IMR-90 (cell line): ENCODE measurements at regions not wholly inside any gene's neighbourhood (a gene's known extent, or its start where the extent isn't known, plus 50 kb on each side); places are given as distances from the start of the nearest gene placed in this dataset.

ENCODE experiments used
- ATAC-seq: fragments of 200-7000 bp; cut with Tn5 transposase; 2 replicates; pipeline ENCODE4 v1.9.1; 2020; ENCODE audit warnings: low read depth, mild to moderate bottlenecking, moderate library complexity
- BruUV-seq: library from RNA; stranded (reverse); fragments of 400-500 nt; replicated peaks from 2 replicates; lab custom pipeline; 2021; lab: Mats Ljungman, UMichigan
- CTCF ChIA-PET: fragments of 300-600 bp; formaldehyde crosslinking; extraction: SDS; loops from one replicate; lab custom pipeline; 2021; ENCODE audit warnings: antibody characterized with exemption; lab: Yijun Ruan, JAX
- POLR2A ChIA-PET: fragments of 300-600 bp; sonication (Branson Sonifier 250); formaldehyde crosslinking; loops from one replicate; lab custom pipeline; 2022; ENCODE audit warnings: antibody characterized with exemption; ENCODE audit not compliant: unreplicated experiment; lab: Charles Lee
- DNase-seq: peaks from one replicate; pipeline ENCODE4 v3.0.0; 2013
- H2AFZ ChIP-seq: replicated peaks from 2 replicates; pipeline ENCODE3; 2013; ENCODE audit warnings: low read length, mild to moderate bottlenecking; ENCODE audit not compliant: poor library complexity
- H2AK5ac ChIP-seq: 2 replicates; pipeline ENCODE4 v1.6.1; 2013; ENCODE audit warnings: low read depth, low read length, inconsistent platforms
- H2AK9ac ChIP-seq: replicated peaks from 2 replicates; pipeline ENCODE3; 2013; ENCODE audit warnings: mild to moderate bottlenecking, low read depth, low read length, moderate library complexity; ENCODE audit not compliant: poor library complexity
- H2BK120ac ChIP-seq: 2 replicates; pipeline ENCODE4 v1.6.1; 2013; ENCODE audit warnings: low read depth, low read length, inconsistent platforms
- H2BK15ac ChIP-seq: 3 replicates; pipeline ENCODE4 v1.6.1; 2013; ENCODE audit warnings: low read depth, low read length, inconsistent platforms
- H2BK20ac ChIP-seq: 2 replicates; pipeline ENCODE4 v1.6.1; 2013; ENCODE audit warnings: low read depth, mild to moderate bottlenecking, inconsistent platforms, low read length, moderate library complexity
- H2BK5ac ChIP-seq: 2 replicates; pipeline ENCODE4 v1.6.1; 2013; ENCODE audit warnings: mild to moderate bottlenecking, low read depth, low read length, inconsistent platforms; ENCODE audit not compliant: poor library complexity, severe bottlenecking
- H3K14ac ChIP-seq: replicated peaks from 2 replicates; pipeline ENCODE4 v1.6.1; 2013; ENCODE audit warnings: low read depth, low read length, inconsistent platforms
- H3K18ac ChIP-seq: 2 replicates; pipeline ENCODE4 v1.6.1; 2013; ENCODE audit warnings: low read depth, low read length, control low read depth
- H3K23ac ChIP-seq: 2 replicates; pipeline ENCODE4 v1.6.1; 2013; ENCODE audit warnings: low read depth, low read length, inconsistent platforms
- H3K27ac ChIP-seq: 2 replicates; pipeline ENCODE4 v1.5.1; 2013; ENCODE audit warnings: mild to moderate bottlenecking, control low read depth, low read length; ENCODE audit not compliant: insufficient read depth
- H3K27me3 ChIP-seq: 2 replicates; pipeline ENCODE4 v1.6.1; 2013; ENCODE audit warnings: low read length; ENCODE audit not compliant: control insufficient read depth, insufficient read depth
- H3K36me3 ChIP-seq: 2 replicates; pipeline ENCODE4 v1.6.1; 2013; ENCODE audit warnings: low read length, mixed read lengths; ENCODE audit not compliant: control insufficient read depth, insufficient read depth
- H3K4ac ChIP-seq: 2 replicates; pipeline ENCODE4 v1.6.1; 2013; ENCODE audit warnings: low read depth, low read length, inconsistent platforms
- H3K4me1 ChIP-seq: 2 replicates; pipeline ENCODE4 v1.6.1; 2013; ENCODE audit warnings: low read length, mixed read lengths; ENCODE audit not compliant: control insufficient read depth, insufficient read depth
- H3K4me2 ChIP-seq: 2 replicates; pipeline ENCODE4 v1.6.1; 2013; ENCODE audit warnings: low read depth, mild to moderate bottlenecking, control low read depth, low read length, moderate library complexity
- H3K4me3 ChIP-seq: 2 replicates; pipeline ENCODE4 v1.5.1; 2013; ENCODE audit warnings: low read depth, mild to moderate bottlenecking, control low read depth, low read length, moderate library complexity; ENCODE audit not compliant: insufficient read depth
- H3K56ac ChIP-seq: 2 replicates; pipeline ENCODE4 v1.6.1; 2013; ENCODE audit warnings: low read length, inconsistent platforms; ENCODE audit not compliant: insufficient read depth; ENCODE audit errors: extremely low read depth
- H3K79me1 ChIP-seq, 2 experiments: 2 replicates each; pipeline ENCODE4 v1.6.1; 2013; ENCODE audit warnings: low read length in 2 of 2, inconsistent platforms in 1 of 2, low read depth in 1 of 2
- H3K9ac ChIP-seq: 2 replicates; pipeline ENCODE4 v1.6.1; 2013; ENCODE audit warnings: low read depth, low read length, control low read depth
- H3K9me1 ChIP-seq: 2 replicates; pipeline ENCODE4 v1.6.1; 2013; ENCODE audit warnings: low read length, inconsistent platforms; ENCODE audit not compliant: insufficient read depth
- H3K9me3 ChIP-seq: 2 replicates; pipeline ENCODE4 v1.6.1; 2013; ENCODE audit warnings: low read length; ENCODE audit not compliant: control insufficient read depth, insufficient read depth
- H4K20me1 ChIP-seq: 2 replicates; pipeline ENCODE4 v1.6.1; 2013; ENCODE audit warnings: low read length, inconsistent platforms; ENCODE audit not compliant: insufficient read depth
- H4K5ac ChIP-seq: 2 replicates; pipeline ENCODE4 v1.6.1; 2013; ENCODE audit warnings: mild to moderate bottlenecking, low read depth, low read length, control low read depth
- H4K8ac ChIP-seq, 2 experiments: 2 replicates each; pipeline ENCODE4 v1.6.1; 2013; ENCODE audit warnings: low read depth in 2 of 2, low read length in 2 of 2, control low read depth in 1 of 2, inconsistent platforms in 1 of 2
- H4K91ac ChIP-seq: 2 replicates; pipeline ENCODE4 v1.6.1; 2013; ENCODE audit warnings: low read depth, low read length, inconsistent platforms; ENCODE audit not compliant: insufficient read depth
- BHLHE40 ChIP-seq: fragments of 150-350 bp; IDR thresholded peaks from 2 replicates; pipeline ENCODE4 v1.6.1; 2016; ENCODE audit warnings: mild to moderate bottlenecking, low read depth, low read length
- MAFK ChIP-seq: IDR thresholded peaks from 2 replicates; pipeline ENCODE4 v1.6.1; 2012; ENCODE audit warnings: low read depth, low read length, improper control_type of control experiment
- WGBS, 2 experiments: methylation state at CpG; one replicate each; pipeline versions ENCODE4 v1.1.5 to v1.1.7; 2013; ENCODE audit warnings: missing lambda C conversion rate in 2 of 2; ENCODE audit not compliant: insufficient read length in 1 of 2; ENCODE audit errors: extremely low coverage in 2 of 2; 5-methylcytosine and 5-hydroxymethylcytosine counted together
- dilution Hi-C: fragments of 300-500 bp; cut with HindIII; formaldehyde crosslinking; loops from one replicate; pipeline ENCODE4 v1.14.3; 2018; ENCODE audit warnings: low sequenced_read_pairs; ENCODE audit not compliant: unreplicated experiment
- in situ Hi-C: fragments of 300-500 bp; cut with MboI; formaldehyde crosslinking; loops from 3 replicates; pipeline ENCODE4 v1.14.3; 2019; ENCODE audit warnings: low sequenced_read_pairs, inconsistent platforms, mixed read lengths
- intact Hi-C: fragments of 100-400 bp; cut with micrococcal nuclease; formaldehyde crosslinking; loops from 2 replicates; pipeline ENCODE4 v1.10.0; 2022

DNA sequence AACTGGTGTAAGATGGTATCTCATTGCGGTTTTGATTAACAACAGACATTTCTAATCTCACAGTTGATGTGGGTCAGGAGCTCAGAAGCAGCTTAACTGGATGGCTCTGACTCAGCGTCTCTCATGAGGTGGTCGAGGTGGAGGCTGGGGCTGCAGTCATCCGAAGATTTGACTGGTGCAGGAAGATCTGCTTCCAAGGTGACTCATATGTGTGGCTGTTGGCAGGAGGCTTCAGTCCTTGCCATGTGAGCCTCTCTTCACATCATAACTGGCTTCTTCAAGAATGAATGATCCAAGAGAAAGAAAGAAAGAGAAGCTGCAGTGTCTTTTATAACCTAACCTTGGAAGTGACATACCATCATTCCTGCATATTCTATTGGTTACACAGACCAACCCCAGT, 376.1 kb downstream of the SEC14L1 start:
- Histone ChIP-seq H2BK120ac (no peak overlapping the region), H3K4ac (no peak overlapping the region), H2BK20ac (no peak overlapping the region), H2AK5ac (no peak overlapping the region), H3K27ac (no peak overlapping the region), H4K5ac (no peak overlapping the region), H3K18ac (no peak overlapping the region), H3K9me1 (no peaks in the 10 kb centered on the region), H2BK5ac (no peak overlapping the region), H3K56ac (no peak overlapping the region), H3K9ac (no peak overlapping the region), H2BK15ac (no peak overlapping the region), H2AFZ (no peak overlapping the region), H3K27me3 (no peaks in the 10 kb centered on the region; the same call in 1 of the 2 replicates), H4K8ac (no peak overlapping the region), H3K9me3 (peaks cover 5% of the 10 kb centered on the region), H4K20me1 (no peaks in the 10 kb centered on the region), H3K4me2 (no peak overlapping the region), H3K4me1 (no peaks in the 10 kb centered on the region), H3K14ac (no peak overlapping the region), H3K79me1 (no peaks in the 10 kb centered on the region), H4K91ac (no peak overlapping the region), H2AK9ac (no peak overlapping the region), H3K4me3 (no peak overlapping the region), H3K23ac (no peak overlapping the region), H3K36me3 (no peaks in the 10 kb centered on the region)
- in situ Hi-C loops (no loop called here), dilution Hi-C loops (no loop called here), intact Hi-C loops (no loop called here)
- POLR2A ChIA-PET = no interaction called here
- no peak for ATAC-seq
- no CpG with 5 or more reads among the region's 4 CpGs for WGBS, 2 experiments
- TF ChIP-seq MAFK (peak; percentile 15; the same call in 1 of the 2 replicates), BHLHE40 (no peak)
- CTCF ChIA-PET = no interaction called here
- no TSS peak for BruUV-seq
- peak; percentile 79 for DNase-seq
